ENCODE measurements at regions not wholly inside any gene's neighbourhood (a gene's known extent, or its start where the extent isn't known, plus 50 kb on each side); places are given as distances from the start of the nearest gene placed in this dataset.
"Not testable (repeated sequence)": the region's sequence is repeated elsewhere in the genome, so short reads cannot be mapped to it uniquely, and the experiment has no call there.

DNA sequence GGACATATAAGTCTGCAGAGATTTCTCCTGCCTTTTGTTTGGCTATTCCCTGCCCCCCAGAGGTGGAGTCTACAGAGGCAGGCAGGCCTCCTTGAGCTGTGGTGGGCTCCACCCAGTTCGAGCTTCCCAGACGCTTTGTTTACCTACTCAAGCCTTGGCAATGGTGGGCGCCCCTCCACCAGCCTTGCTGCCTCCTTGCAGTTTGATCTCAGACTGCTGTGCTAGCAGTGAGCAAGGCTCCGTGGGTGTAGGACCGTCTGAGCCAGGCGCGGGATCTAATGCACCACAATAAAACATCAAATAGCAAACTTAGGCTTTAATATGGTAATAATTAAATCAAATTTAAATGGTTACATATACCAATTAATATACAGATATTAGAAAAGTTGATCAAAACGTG, 525.4 kb downstream of the RERGL start:
- DNase-seq (ENCODE audit: low read depth in 4 of 4, low spot score in 3 of 4) = not testable (repeated sequence)

- no peak for DNase-seq (ENCODE audit: low read depth in 4 of 4, low spot score in 3 of 4)
Observed at GRCh38 chr12:17550011-17550410, 540.0 kb downstream of the RERGL start.

GRCh38 chr12:17540921-17541320, 549.1 kb downstream of the RERGL start:
- no peak for DNase-seq (ENCODE audit: low read depth in 4 of 4, low spot score in 3 of 4)

GRCh38 chr12:17528394-17528793, 561.6 kb downstream of the RERGL start:
- DNase-seq (ENCODE audit: low read depth in 4 of 4, low spot score in 3 of 4) = no peak

- no peak for DNase-seq (ENCODE audit: low read depth in 4 of 4, low spot score in 3 of 4)
Observed at GRCh38 chr12:17527021-17527420, 563.0 kb downstream of the RERGL start.

DNA sequence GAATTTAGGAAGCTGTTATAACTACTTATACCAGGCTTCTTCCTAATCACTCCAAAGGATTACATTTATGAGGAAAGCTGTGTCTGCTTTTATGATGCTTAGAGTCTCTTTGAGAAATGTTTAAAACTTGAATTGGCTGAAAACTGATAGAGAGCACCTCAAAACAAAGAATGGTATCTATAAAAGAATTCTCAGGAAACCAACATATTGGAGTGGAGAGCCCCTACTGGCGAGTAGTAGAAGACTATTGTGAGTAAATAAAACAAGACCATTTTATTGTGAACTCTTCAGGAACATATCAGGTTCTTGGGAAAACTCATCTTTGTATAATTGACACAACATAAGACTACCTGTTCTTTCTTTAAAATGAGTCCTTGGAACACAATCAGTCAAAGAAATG, 578.6 kb downstream of the RERGL start:
- DNase-seq (ENCODE audit: low read depth in 4 of 4, low spot score in 3 of 4) = no peak

DNA sequence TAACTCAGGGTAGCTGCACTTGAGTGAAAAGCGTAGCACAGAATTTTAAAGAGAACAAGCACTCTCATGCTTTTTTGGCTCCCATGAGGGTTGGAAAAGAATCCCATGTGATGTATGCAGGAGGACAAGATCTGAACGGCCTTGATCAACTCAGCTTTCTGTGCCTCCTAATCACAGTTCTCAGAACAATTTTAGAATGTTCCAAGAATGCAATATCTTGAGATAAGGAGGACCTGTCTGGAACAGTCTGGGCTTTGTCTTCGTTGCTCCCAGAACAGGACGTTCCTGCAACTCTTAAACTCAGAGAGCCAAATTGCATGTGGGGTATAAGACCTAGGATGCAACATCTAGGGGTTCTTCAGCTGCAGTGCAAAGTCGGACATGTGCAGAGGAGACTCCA, 582.7 kb downstream of the RERGL start:
- DNase-seq (ENCODE audit: low read depth in 4 of 4, low spot score in 3 of 4) = no peak

DNA sequence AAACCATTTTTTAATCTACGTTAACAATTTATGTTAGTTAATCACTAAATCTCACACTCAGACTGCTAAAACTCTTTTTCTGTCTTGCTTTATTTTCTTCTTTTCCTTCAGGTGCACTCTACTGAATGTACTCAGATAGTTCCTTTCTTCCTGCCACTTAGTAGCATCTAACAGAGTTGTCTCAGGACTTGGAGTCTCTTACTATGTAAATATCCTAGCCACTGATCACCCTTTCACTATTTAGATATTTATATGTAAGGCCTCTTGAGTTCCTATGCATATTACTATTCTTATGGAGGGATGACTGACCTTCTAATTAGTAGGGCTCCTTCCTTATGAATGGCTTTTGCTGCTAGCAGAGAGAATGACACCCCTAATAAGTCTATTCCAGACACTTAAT, 586.3 kb downstream of the RERGL start:
- DNase-seq (ENCODE audit: low read depth in 4 of 4, low spot score in 3 of 4) = no peak

DNA sequence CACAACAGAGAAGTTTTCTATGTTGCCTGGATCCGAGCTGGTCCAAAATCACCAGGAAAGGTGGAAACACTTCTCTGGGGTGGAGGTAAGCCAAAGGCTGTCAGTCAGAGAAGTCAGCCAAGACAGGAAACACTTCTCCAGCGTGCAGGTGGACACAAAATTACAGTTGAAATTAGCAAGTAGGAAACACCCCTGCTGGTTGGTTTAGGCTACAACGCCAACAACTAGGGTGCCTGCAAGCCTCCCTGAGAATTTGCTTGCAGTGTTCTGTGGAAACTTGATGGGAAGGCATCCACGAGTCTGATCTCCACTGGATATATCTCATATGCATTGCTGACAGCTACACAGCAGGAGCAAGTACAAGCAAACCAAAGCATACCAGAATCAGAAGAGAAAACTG, 600.5 kb downstream of the RERGL start:
- DNase-seq (ENCODE audit: low read depth in 4 of 4, low spot score in 3 of 4) = no peak

- no peak for DNase-seq (ENCODE audit: low read depth in 4 of 4, low spot score in 3 of 4)
Observed at GRCh38 chr12:17478908-17479673, 610.9 kb downstream of the RERGL start.

DNA sequence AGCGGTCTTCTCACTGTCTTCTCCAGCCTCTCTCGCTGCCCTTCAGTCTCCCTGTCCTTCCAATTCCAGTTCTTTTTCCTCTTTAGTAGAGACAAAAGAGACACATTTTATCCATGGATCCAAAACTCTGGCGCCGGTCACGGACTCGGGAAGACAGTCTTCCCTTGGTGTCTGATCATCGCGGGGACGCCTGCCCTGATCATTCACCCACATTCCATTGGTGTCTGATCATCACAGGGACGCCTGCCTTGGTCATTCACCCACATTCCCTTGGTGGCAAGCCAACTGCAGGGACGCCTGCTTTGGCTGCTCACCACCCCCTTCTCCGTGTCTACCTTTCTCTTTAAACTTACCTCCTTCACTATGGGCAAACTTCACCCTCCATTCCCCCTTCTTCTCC, 619.5 kb downstream of the RERGL start:
- DNase-seq (ENCODE audit: low read depth in 4 of 4, low spot score in 3 of 4) = no peak

GRCh38 chr12:17459214-17459613, 630.8 kb downstream of the RERGL start:
- DNase-seq (ENCODE audit: low read depth in 4 of 4, low spot score in 3 of 4) = no peak

- no peak for DNase-seq (ENCODE audit: low read depth in 4 of 4, low spot score in 3 of 4)
Observed at GRCh38 chr12:17456486-17456885, 633.5 kb downstream of the RERGL start.

GRCh38 chr12:17438141-17438540, 651.9 kb downstream of the RERGL start:
- no peak for DNase-seq (ENCODE audit: low read depth in 4 of 4, low spot score in 3 of 4)

DNA sequence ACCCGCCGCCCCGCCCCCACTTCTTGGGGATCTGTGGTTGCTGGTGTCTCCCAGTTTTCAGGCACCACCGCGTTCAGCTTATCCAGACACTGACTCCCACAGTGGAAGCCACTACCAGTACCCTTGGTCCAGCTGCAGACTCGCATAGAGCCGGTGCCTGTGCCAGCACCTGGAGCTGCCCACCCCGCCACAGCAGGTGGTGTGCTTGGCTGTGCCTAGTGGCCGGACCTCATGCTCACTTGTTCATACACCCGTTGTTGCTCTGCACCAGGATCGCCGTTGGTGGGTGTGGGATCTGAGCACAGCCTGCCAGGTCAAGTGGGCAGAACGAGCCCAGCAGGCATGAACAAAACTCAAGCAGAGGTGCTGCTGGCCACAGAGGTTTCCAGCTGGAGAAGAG, 673.2 kb downstream of the RERGL start:
- no peak for DNase-seq (ENCODE audit: low read depth in 4 of 4, low spot score in 3 of 4)

DNA sequence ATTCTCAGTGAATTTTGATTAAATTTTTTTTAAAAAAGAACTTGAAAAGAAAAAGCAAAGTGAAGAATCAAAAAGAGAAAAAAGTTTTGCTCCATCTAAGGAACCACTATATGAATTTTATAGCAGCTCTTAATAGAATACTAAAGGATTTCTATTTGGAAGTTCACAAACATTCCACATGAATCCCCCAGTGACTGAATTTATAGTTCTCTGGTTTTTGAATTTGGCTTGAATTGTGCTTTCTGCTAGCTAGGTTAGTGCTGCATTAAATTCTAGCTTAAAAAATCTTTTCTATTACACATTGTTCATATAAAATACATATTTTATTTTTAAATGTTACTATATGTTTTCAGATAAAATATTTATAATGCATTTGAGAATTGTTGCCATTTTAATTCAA, 675.4 kb downstream of the RERGL start:
- DNase-seq (ENCODE audit: low read depth in 4 of 4, low spot score in 3 of 4) = no peak

DNA sequence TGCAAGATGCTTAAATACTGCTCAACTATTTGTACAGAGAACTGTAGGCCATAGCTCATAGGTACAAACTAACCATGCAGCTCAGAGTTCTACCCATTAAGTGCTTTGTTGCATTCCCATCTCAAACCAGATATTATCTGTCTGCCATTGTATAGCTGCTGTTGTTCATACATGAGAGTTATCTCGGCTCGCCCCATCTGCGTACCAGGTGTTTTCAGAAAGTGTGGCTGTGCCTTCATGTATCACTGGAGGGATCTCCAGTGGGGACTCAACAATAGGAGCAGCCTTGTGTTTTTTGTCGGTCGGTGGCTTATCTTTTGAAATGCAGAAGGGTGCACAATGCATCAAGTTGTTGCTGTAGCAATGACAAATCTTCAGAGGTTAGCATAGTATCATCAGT, 678.3 kb downstream of the RERGL start:
- DNase-seq (ENCODE audit: low read depth in 4 of 4, low spot score in 3 of 4) = no peak

- no peak for DNase-seq (ENCODE audit: low read depth in 4 of 4, low spot score in 3 of 4)
Observed at GRCh38 chr12:17388679-17389078, 701.3 kb downstream of the RERGL start.

DNA sequence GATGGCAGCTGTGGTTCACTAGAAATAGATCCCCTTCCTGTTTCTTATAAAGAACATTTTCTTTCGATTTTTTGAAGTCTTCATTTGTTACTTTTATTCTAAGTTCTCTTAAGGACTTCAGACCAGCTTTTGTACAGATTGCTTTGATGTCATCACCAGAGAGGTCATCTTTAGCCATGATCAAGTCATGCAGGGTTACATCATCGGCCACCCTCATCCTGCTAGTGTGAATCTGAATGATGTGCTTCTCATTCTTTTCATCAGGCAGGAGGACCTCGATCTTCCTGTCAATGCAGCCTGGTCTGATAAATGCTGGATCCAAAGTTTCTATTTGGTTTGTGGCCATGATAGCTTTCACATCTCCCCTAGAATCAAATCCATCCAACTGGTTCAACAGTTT, 706.7 kb downstream of the RERGL start:
- DNase-seq (ENCODE audit: low read depth in 4 of 4, low spot score in 3 of 4) = no peak

DNA sequence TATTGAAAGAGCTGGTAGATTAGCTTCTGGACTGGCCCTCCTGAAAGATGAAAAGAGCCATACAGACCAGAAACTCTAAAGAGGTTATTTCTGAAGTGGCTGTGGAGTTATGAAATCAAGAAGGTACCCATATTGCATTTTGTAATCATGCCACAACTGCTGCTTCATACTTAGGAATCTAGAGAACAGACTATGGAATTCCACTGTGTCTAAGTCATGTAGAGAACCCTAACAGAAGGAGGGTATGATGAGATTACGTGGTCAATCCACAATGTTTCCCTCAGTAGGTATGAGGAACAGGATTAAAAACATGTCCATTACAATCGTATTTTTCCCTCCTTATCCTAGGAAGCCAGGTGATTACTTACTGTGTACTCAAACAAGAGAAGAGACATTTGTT, 708.8 kb downstream of the RERGL start:
- DNase-seq (ENCODE audit: low read depth in 4 of 4, low spot score in 3 of 4) = no peak

- DNase-seq (ENCODE audit: low read depth in 4 of 4, low spot score in 3 of 4) = no peak
Observed at GRCh38 chr12:17372508-17372907, 717.5 kb downstream of the RERGL start.

- DNase-seq (ENCODE audit: low read depth in 4 of 4, low spot score in 3 of 4) = no peak
Observed at GRCh38 chr12:17371491-17372215, 718.3 kb downstream of the RERGL start.

All from right renal pelvis (tissue), 4 donors.